OCI-LY7 (cell line): ENCODE measurements at regions not wholly inside any gene's neighbourhood (a gene's known extent, or its start where the extent isn't known, plus 50 kb on each side); places are given as distances from the start of the nearest gene placed in this dataset.

ENCODE experiments used
- BruUV-seq: library from RNA; stranded (reverse); fragments of 400-500 nt; replicated peaks from 2 replicates; lab custom pipeline; 2021; lab: Mats Ljungman, UMichigan
- CTCF ChIA-PET: fragments of 300-600 bp; sonication (Branson Sonifier 250); formaldehyde crosslinking; loops from one replicate; lab custom pipeline; 2022; ENCODE audit warnings: antibody characterized with exemption; ENCODE audit not compliant: unreplicated experiment; lab: Charles Lee
- POLR2A ChIA-PET: fragments of 300-600 bp; sonication (Branson Sonifier 250); formaldehyde crosslinking; loops from one replicate; lab custom pipeline; 2022; ENCODE audit warnings: antibody characterized with exemption; lab: Charles Lee
- DNase-seq: peaks from one replicate; pipeline ENCODE4 v3.0.0-alpha.2; 2015; ENCODE audit warnings: low spot score
- H2AFZ ChIP-seq: fragments of 200-600 bp; sonication (generic), shearing (Covaris generic); 2 replicates; pipeline ENCODE4 v1.6.1; 2014; ENCODE audit warnings: mild to moderate bottlenecking, antibody characterized with exemption, low read length, moderate library complexity
- H3K27ac ChIP-seq: fragments of 200-600 bp; sonication (generic); 2 replicates; pipeline ENCODE4 v1.5.1; 2014; ENCODE audit warnings: mixed run types, low read depth, mild to moderate bottlenecking, moderate library complexity, low read length, inconsistent platforms; ENCODE audit not compliant: poor library complexity, severe bottlenecking
- H3K36me3 ChIP-seq: fragments of 200-600 bp; sonication (generic); 2 replicates; pipeline ENCODE4 v1.6.1; 2014; ENCODE audit warnings: mild to moderate bottlenecking, antibody characterized with exemption, low read length, moderate library complexity, mixed read lengths; ENCODE audit not compliant: insufficient read depth
- H3K4me1 ChIP-seq: fragments of 200-600 bp; sonication (generic); 2 replicates; pipeline ENCODE4 v1.5.1; 2014; ENCODE audit warnings: mild to moderate bottlenecking, low read length; ENCODE audit not compliant: insufficient read depth, poor library complexity, severe bottlenecking
- H3K4me2 ChIP-seq: fragments of 200-600 bp; sonication (generic); 2 replicates; pipeline ENCODE4 v1.6.1; 2014; ENCODE audit warnings: mild to moderate bottlenecking, low read length
- H3K4me3 ChIP-seq: fragments of 200-600 bp; sonication (generic); 2 replicates; pipeline ENCODE4 v1.5.1; 2014; ENCODE audit warnings: mild to moderate bottlenecking, low read depth, low read length; ENCODE audit not compliant: poor library complexity, severe bottlenecking
- H3K79me2 ChIP-seq: fragments of 200-600 bp; sonication (generic); 2 replicates; pipeline ENCODE4 v1.6.1; 2016; ENCODE audit warnings: low read depth, mild to moderate bottlenecking, low read length, moderate library complexity, mixed read lengths; ENCODE audit not compliant: insufficient read depth
- H3K9me2 ChIP-seq: fragments of 200-600 bp; sonication (generic); 2 replicates; pipeline ENCODE4 v1.6.1; 2016; ENCODE audit warnings: mild to moderate bottlenecking, low read length, mixed read lengths; ENCODE audit not compliant: insufficient read depth
- H3K9me3 ChIP-seq: fragments of 200-600 bp; sonication (generic); 2 replicates; pipeline ENCODE4 v1.6.1; 2014; ENCODE audit warnings: mild to moderate bottlenecking, mixed run types, low read length, mixed read lengths
- H4K20me1 ChIP-seq: fragments of 200-600 bp; sonication (generic); 2 replicates; pipeline ENCODE4 v1.6.1; 2014; ENCODE audit warnings: mild to moderate bottlenecking, antibody characterized with exemption, low read length, moderate library complexity, mixed read lengths; ENCODE audit not compliant: insufficient read depth
- EZH2phosphoT487 ChIP-seq: fragments of 200-600 bp; sonication (generic); IDR thresholded peaks from 2 replicates; pipeline ENCODE4 v1.6.1; 2018; ENCODE audit warnings: low read depth, borderline replicate concordance, mild to moderate bottlenecking, mixed run types, antibody characterized with exemption, low read length, moderate library complexity, mixed read lengths
- intact Hi-C: fragments of 100-400 bp; cut with micrococcal nuclease; formaldehyde crosslinking; loops from one replicate; pipeline ENCODE4 v1.10.0; 2022; ENCODE audit not compliant: unreplicated experiment
- TF ChIP-seq, protein P1 (sequence below): fragments of 200-600 bp; sonication (generic); conservative IDR thresholded peaks from 2 replicates; pipeline ENCODE4 v1.5.1; 2014; ENCODE audit warnings: mild to moderate bottlenecking, antibody characterized with exemption, low read length, moderate library complexity, mixed read lengths

DNA sequence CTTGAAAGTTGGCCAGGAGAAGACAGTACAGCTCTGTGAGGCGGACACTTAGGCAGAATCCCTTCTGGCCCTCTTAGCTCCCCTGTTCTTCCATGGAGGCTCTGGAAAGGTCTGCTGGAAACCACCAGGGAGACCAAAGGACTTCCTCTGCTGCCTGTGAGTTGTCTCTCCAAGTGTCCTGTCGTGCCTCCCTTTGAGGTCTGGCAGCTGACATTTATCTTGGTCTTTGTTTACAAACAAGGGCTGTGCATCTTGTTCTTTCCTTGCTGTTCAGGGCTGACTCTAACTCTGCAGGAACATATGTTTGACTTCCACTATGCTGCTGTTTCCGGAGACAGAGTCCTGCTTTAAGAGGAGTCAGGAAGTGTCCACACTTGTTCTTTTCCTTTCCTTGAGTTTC lies 159.9 kb upstream of the FRMD6 start:
- TF ChIP-seq, protein P1, sequence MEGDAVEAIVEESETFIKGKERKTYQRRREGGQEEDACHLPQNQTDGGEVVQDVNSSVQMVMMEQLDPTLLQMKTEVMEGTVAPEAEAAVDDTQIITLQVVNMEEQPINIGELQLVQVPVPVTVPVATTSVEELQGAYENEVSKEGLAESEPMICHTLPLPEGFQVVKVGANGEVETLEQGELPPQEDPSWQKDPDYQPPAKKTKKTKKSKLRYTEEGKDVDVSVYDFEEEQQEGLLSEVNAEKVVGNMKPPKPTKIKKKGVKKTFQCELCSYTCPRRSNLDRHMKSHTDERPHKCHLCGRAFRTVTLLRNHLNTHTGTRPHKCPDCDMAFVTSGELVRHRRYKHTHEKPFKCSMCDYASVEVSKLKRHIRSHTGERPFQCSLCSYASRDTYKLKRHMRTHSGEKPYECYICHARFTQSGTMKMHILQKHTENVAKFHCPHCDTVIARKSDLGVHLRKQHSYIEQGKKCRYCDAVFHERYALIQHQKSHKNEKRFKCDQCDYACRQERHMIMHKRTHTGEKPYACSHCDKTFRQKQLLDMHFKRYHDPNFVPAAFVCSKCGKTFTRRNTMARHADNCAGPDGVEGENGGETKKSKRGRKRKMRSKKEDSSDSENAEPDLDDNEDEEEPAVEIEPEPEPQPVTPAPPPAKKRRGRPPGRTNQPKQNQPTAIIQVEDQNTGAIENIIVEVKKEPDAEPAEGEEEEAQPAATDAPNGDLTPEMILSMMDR, result no peak
- Histone ChIP-seq H2AFZ (no peak overlapping the region), H4K20me1 (no peaks in the 10 kb centered on the region), H3K79me2 (no peaks in the 10 kb centered on the region), H3K4me1 (no peaks in the 10 kb centered on the region), H3K4me3 (no peak overlapping the region), H3K9me3 (no peaks in the 10 kb centered on the region), H3K27ac (no peak overlapping the region), H3K36me3 (no peaks in the 10 kb centered on the region), H3K4me2 (no peak overlapping the region), H3K9me2 (no peaks in the 10 kb centered on the region)
- POLR2A ChIA-PET, result no interaction called here
- BruUV-seq, result no TSS peak
- intact Hi-C loops, result no loop called here
- CTCF ChIA-PET, result no interaction called here
- no peak for DNase-seq

DNA sequence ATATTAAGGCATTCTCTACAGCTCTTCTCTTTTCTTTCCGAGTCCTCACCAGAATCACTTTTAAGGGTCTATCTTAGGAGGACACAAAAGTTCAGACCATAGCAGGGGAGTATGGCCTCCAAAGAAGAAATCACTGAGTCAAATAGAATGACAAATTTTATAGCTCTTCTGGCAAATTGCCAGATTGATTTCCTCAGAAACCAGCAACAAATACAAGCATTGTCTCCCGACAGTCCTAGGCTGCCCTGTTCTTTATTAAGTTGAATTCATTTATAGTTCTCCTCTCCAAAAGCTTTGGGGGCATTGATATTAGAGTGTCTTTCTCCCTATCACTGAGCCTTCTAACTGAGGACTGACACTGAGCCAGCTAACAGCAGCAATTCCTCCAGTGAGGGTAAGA lies 156.4 kb upstream of the FRMD6 start:
- Histone ChIP-seq H3K4me1 (no peaks in the 10 kb centered on the region), H3K27ac (no peak overlapping the region), H3K9me2 (no peaks in the 10 kb centered on the region), H3K9me3 (no peaks in the 10 kb centered on the region), H3K79me2 (no peaks in the 10 kb centered on the region), H3K36me3 (no peaks in the 10 kb centered on the region), H3K4me3 (no peak overlapping the region), H4K20me1 (no peaks in the 10 kb centered on the region), H3K4me2 (no peak overlapping the region), H2AFZ (no peak overlapping the region)
- no peak for DNase-seq
- POLR2A ChIA-PET, result interaction anchor here (0.7 kb wide), 1 partner anchor 855 kb away, joined by 3 read pairs; no protein-coding TSS in a partner anchor
- BruUV-seq, result no TSS peak
- TF ChIP-seq, protein P1, result no peak
- no peak for TF ChIP-seq EZH2phosphoT487
- intact Hi-C loops, result no loop called here
- CTCF ChIA-PET, result no interaction called here

DNA sequence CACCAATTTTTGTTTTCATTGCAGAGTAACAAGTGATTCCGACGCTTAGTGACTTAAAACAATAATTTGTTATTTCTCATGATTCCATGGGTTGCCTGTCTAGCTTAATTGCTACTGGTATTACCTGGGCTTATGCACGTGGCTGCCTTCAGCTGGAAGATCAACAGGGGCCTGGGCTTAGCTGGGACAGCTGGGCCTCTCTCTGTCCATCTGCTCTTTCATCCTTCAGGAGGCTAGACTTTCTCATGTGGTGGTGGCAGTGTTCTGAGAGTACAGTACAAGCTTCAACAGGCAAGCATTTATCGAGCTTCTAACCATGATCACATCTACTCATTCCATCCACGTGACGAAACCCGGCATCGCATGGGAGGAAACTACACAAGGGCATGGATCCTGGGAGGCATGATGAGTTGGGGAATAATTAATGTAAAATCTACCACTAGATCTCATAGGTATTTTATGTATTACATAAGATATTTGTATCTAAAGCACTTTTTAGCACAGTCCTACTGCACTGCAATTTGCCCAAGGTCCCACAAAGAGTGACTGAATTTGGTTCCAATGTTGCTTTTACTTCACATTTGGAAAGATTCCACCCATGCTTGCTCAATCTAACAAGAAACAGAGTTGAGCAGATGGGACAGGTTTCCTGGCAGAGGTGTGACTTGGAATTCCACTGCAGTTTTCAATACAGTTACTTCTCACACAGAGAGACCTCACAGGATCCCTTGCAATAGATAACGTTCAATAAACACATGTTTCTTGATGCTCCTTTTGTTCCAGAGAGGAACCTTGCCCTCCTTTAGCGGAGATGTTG lies 153.1 kb upstream of the FRMD6 start:
- Histone ChIP-seq H3K27ac (no peak overlapping the region), H3K9me2 (no peaks in the 10 kb centered on the region), H4K20me1 (no peaks in the 10 kb centered on the region), H3K9me3 (no peaks in the 10 kb centered on the region), H2AFZ (no peak overlapping the region), H3K79me2 (no peaks in the 10 kb centered on the region), H3K4me1 (no peaks in the 10 kb centered on the region), H3K36me3 (no peaks in the 10 kb centered on the region), H3K4me2 (no peak overlapping the region), H3K4me3 (no peak overlapping the region)
- ChIA-PET POLR2A (no interaction called here), CTCF (no interaction called here)
- no peak for DNase-seq
- TF ChIP-seq EZH2phosphoT487, result no peak
- TF ChIP-seq, protein P1, result no peak
- BruUV-seq, result no TSS peak
- intact Hi-C loops, result no loop called here
